ENCODE measurements at regions not wholly inside any gene's neighbourhood (a gene's known extent, or its start where the extent isn't known, plus 50 kb on each side); places are given as distances from the start of the nearest gene placed in this dataset.

- H3K4me1 Mint-ChIP-seq, result no peaks in the 10 kb centered on the region
- H3K9me3 Mint-ChIP-seq, result no peaks in the 10 kb centered on the region
- intact Hi-C loops (cut with micrococcal nuclease), result no loop called here
- H3K4me3 ChIP-seq (ENCODE audit: low read length), result no peak overlapping the region
- ATAC-seq, result peak in 1 of 3 donors; percentile 39
- no peak for TF ChIP-seq CTCF (IDR thresholded peaks at IDR 0.05)
- no peak for DNase-seq
- no peak overlapping the region for H3K27ac ChIP-seq (ENCODE audit: low read length)
- 50% methylated on average over 1 of the region's 3 CpGs for WGBS (ENCODE audit: insufficient coverage)
- H3K4me1 ChIP-seq (ENCODE audit: control insufficient read depth, insufficient read depth, low read length), result no peaks in the 10 kb centered on the region
- H3K36me3 Mint-ChIP-seq, result no peaks in the 10 kb centered on the region
- no peaks in the 10 kb centered on the region for H3K36me3 ChIP-seq (ENCODE audit: control insufficient read depth, insufficient read depth, low read length)
- H3K27ac Mint-ChIP-seq, result no peak overlapping the region
- peaks cover 0 to 3% of the 10 kb centered on the region in 2 donors for H3K27me3 Mint-ChIP-seq (ENCODE audit: low read depth in 2 of 2)
- no peaks in the 10 kb centered on the region for H3K27me3 ChIP-seq (ENCODE audit: control insufficient read depth, insufficient read depth, low read length)
- H3K9me3 ChIP-seq (ENCODE audit: control insufficient read depth, insufficient read depth, low read length), result no peaks in the 10 kb centered on the region
- no peak overlapping the region for H3K4me3 Mint-ChIP-seq
Observed at GRCh38 chrX:109840585-109840984, 107.5 kb upstream of the ACSL4 start.

- no peak for DNase-seq
- intact Hi-C loops (cut with micrococcal nuclease), result no loop called here
- H3K9me3 Mint-ChIP-seq, result no peaks in the 10 kb centered on the region
- no peak overlapping the region for H3K4me3 Mint-ChIP-seq
- Histone ChIP-seq H3K27me3 (ENCODE audit: control insufficient read depth, insufficient read depth, low read length) (no peaks in the 10 kb centered on the region), H3K9me3 (ENCODE audit: control insufficient read depth, insufficient read depth, low read length) (no peaks in the 10 kb centered on the region), H3K4me3 (ENCODE audit: low read length) (no peak overlapping the region), H3K4me1 (ENCODE audit: control insufficient read depth, insufficient read depth, low read length) (no peaks in the 10 kb centered on the region), H3K27ac (ENCODE audit: low read length) (no peak overlapping the region), H3K36me3 (ENCODE audit: control insufficient read depth, insufficient read depth, low read length) (no peaks in the 10 kb centered on the region)
- no peak overlapping the region for H3K27ac Mint-ChIP-seq
- 100% methylated on average over 1 of the region's 4 CpGs for WGBS (ENCODE audit: insufficient coverage)
- ATAC-seq, result no peak
- H3K27me3 Mint-ChIP-seq (ENCODE audit: low read depth in 2 of 2), result no peaks in the 10 kb centered on the region
- H3K4me1 Mint-ChIP-seq, result no peaks in the 10 kb centered on the region
- no peaks in the 10 kb centered on the region for H3K36me3 Mint-ChIP-seq
- no peak for TF ChIP-seq CTCF (IDR thresholded peaks at IDR 0.05)
Observed at GRCh38 chrX:109841257-109841656, 108.2 kb upstream of the ACSL4 start.

GRCh38 chrX:109841869-109842579 is 109.0 kb upstream of the ACSL4 start:
- H3K4me3 ChIP-seq (ENCODE audit: low read length), result no peak overlapping the region
- no peaks in the 10 kb centered on the region for H3K36me3 Mint-ChIP-seq
- no CpG with 5 or more reads among the region's 4 CpGs for WGBS (ENCODE audit: insufficient coverage)
- no peaks in the 10 kb centered on the region for H3K4me1 ChIP-seq (ENCODE audit: control insufficient read depth, insufficient read depth, low read length)
- H3K27ac ChIP-seq (ENCODE audit: low read length), result no peak overlapping the region
- no peaks in the 10 kb centered on the region for H3K27me3 ChIP-seq (ENCODE audit: control insufficient read depth, insufficient read depth, low read length)
- no peaks in the 10 kb centered on the region for H3K9me3 ChIP-seq (ENCODE audit: control insufficient read depth, insufficient read depth, low read length)
- no peaks in the 10 kb centered on the region for H3K4me1 Mint-ChIP-seq
- TF ChIP-seq CTCF (IDR thresholded peaks at IDR 0.05), result no peak
- H3K27me3 Mint-ChIP-seq (ENCODE audit: low read depth in 2 of 2), result no peaks in the 10 kb centered on the region
- H3K4me3 Mint-ChIP-seq, result no peak overlapping the region
- intact Hi-C loops (cut with micrococcal nuclease), result no loop called here
- H3K27ac Mint-ChIP-seq, result no peak overlapping the region
- DNase-seq (no peak), ATAC-seq (no peak)
- H3K9me3 Mint-ChIP-seq, result no peaks in the 10 kb centered on the region
- H3K36me3 ChIP-seq (ENCODE audit: control insufficient read depth, insufficient read depth, low read length), result no peaks in the 10 kb centered on the region

GRCh38 chrX:109842611-109843010 is 109.6 kb upstream of the ACSL4 start:
- intact Hi-C loops (cut with micrococcal nuclease), result no loop called here
- Mint-ChIP-seq H3K27me3 (ENCODE audit: low read depth in 2 of 2) (no peaks in the 10 kb centered on the region), H3K36me3 (no peaks in the 10 kb centered on the region), H3K27ac (no peak overlapping the region), H3K9me3 (no peaks in the 10 kb centered on the region), H3K4me1 (no peaks in the 10 kb centered on the region), H3K4me3 (no peak overlapping the region)
- WGBS (ENCODE audit: insufficient coverage), result 89% methylated on average over 5 of the region's 6 CpGs
- no peaks in the 10 kb centered on the region for H3K4me1 ChIP-seq (ENCODE audit: control insufficient read depth, insufficient read depth, low read length)
- DNase-seq, result no peak
- no peaks in the 10 kb centered on the region for H3K36me3 ChIP-seq (ENCODE audit: control insufficient read depth, insufficient read depth, low read length)
- no peaks in the 10 kb centered on the region for H3K27me3 ChIP-seq (ENCODE audit: control insufficient read depth, insufficient read depth, low read length)
- H3K27ac ChIP-seq (ENCODE audit: low read length), result no peak overlapping the region
- no peak for TF ChIP-seq CTCF (IDR thresholded peaks at IDR 0.05)
- no peak overlapping the region for H3K4me3 ChIP-seq (ENCODE audit: low read length)
- ATAC-seq, result no peak
- H3K9me3 ChIP-seq (ENCODE audit: control insufficient read depth, insufficient read depth, low read length), result no peaks in the 10 kb centered on the region
